HUES48 (cell line): ENCODE measurements at regions not wholly inside any gene's neighbourhood (a gene's known extent, or its start where the extent isn't known, plus 50 kb on each side); places are given as distances from the start of the nearest gene placed in this dataset.

Experiments used
- H3K27ac ChIP-seq: one replicate; pipeline ENCODE4 v1.7.0; 2013; ENCODE audit warnings: low read depth, low read length, inconsistent platforms
- H3K27me3 ChIP-seq: 2 replicates; pipeline ENCODE4 v1.6.1; 2013; ENCODE audit warnings: mild to moderate bottlenecking, low read length; ENCODE audit not compliant: control insufficient read depth, insufficient read depth
- H3K36me3 ChIP-seq: 2 replicates; pipeline ENCODE4 v1.6.1; 2013; ENCODE audit warnings: low read length; ENCODE audit not compliant: control insufficient read depth, insufficient read depth
- H3K4me1 ChIP-seq: 2 replicates; pipeline ENCODE4 v1.6.1; 2013; ENCODE audit warnings: mild to moderate bottlenecking, low read length; ENCODE audit not compliant: control insufficient read depth, insufficient read depth
- H3K4me3 ChIP-seq: 2 replicates; pipeline ENCODE4 v1.5.1; 2013; ENCODE audit warnings: mild to moderate bottlenecking, low read depth, low read length
- H3K9ac ChIP-seq: 2 replicates; pipeline ENCODE4 v1.6.1; 2013; ENCODE audit warnings: mild to moderate bottlenecking, low read depth, low read length, moderate library complexity
- H3K9me3 ChIP-seq: 2 replicates; pipeline ENCODE4 v1.6.1; 2013; ENCODE audit warnings: low read length; ENCODE audit not compliant: control insufficient read depth, insufficient read depth

- H3K9ac ChIP-seq = no peak overlapping the region
- no peaks in the 10 kb centered on the region for H3K27me3 ChIP-seq
- H3K9me3 ChIP-seq = no peaks in the 10 kb centered on the region
- no peak overlapping the region for H3K27ac ChIP-seq
- H3K4me3 ChIP-seq = no peak overlapping the region
- peaks cover 26% of the 10 kb centered on the region for H3K4me1 ChIP-seq
- no peaks in the 10 kb centered on the region for H3K36me3 ChIP-seq
Observed at GRCh38 chr4:15148691-15149090, 146.4 kb downstream of the CPEB2 start.

GRCh38 chr4:15149234-15149838, 147.1 kb downstream of the CPEB2 start:
- no peaks in the 10 kb centered on the region for H3K36me3 ChIP-seq
- no peak overlapping the region for H3K4me3 ChIP-seq
- peak overlapping the region; percentile 26; the same call in 1 of the 2 replicates for H3K9ac ChIP-seq
- no peaks in the 10 kb centered on the region for H3K9me3 ChIP-seq
- H3K4me1 ChIP-seq = peaks cover 26% of the 10 kb centered on the region
- peak overlapping the region; percentile 44 for H3K27ac ChIP-seq
- H3K27me3 ChIP-seq = no peaks in the 10 kb centered on the region

- no peak overlapping the region for H3K4me3 ChIP-seq
- no peaks in the 10 kb centered on the region for H3K27me3 ChIP-seq
- no peaks in the 10 kb centered on the region for H3K36me3 ChIP-seq
- H3K9me3 ChIP-seq = no peaks in the 10 kb centered on the region
- H3K9ac ChIP-seq = peak overlapping the region; percentile 26; the same call in 1 of the 2 replicates
- H3K4me1 ChIP-seq = peaks cover 21% of the 10 kb centered on the region
- peak overlapping the region; percentile 44 for H3K27ac ChIP-seq
Observed at GRCh38 chr4:15149839-15150592, 147.7 kb downstream of the CPEB2 start.

- Histone ChIP-seq H3K36me3 (no peaks in the 10 kb centered on the region), H3K27ac (no peak overlapping the region)
Observed at GRCh38 chr4:15150631-15151030, 148.3 kb downstream of the CPEB2 start.

GRCh38 chr4:15151033-15151432, 148.8 kb downstream of the CPEB2 start:
- H3K27ac ChIP-seq = no peak overlapping the region
- H3K27me3 ChIP-seq = no peaks in the 10 kb centered on the region
- no peaks in the 10 kb centered on the region for H3K36me3 ChIP-seq
- H3K4me1 ChIP-seq = peaks cover 21% of the 10 kb centered on the region
- H3K4me3 ChIP-seq = no peak overlapping the region
- no peak overlapping the region for H3K9ac ChIP-seq
- no peaks in the 10 kb centered on the region for H3K9me3 ChIP-seq

More at GRCh38 chr4:15150631-15151030, 148.3 kb downstream of the CPEB2 start:
- no peak overlapping the region for H3K9ac ChIP-seq
- no peak overlapping the region for H3K4me3 ChIP-seq
- H3K4me1 ChIP-seq = peaks cover 21% of the 10 kb centered on the region
- no peaks in the 10 kb centered on the region for H3K27me3 ChIP-seq
- H3K9me3 ChIP-seq = no peaks in the 10 kb centered on the region

- H3K27ac ChIP-seq = no peak overlapping the region
- H3K4me1 ChIP-seq = peaks cover 23% of the 10 kb centered on the region
- no peak overlapping the region for H3K4me3 ChIP-seq
- H3K9ac ChIP-seq = no peak overlapping the region
- no peaks in the 10 kb centered on the region for H3K27me3 ChIP-seq
- H3K36me3 ChIP-seq = no peaks in the 10 kb centered on the region
- no peaks in the 10 kb centered on the region for H3K9me3 ChIP-seq
Observed at GRCh38 chr4:15153662-15154061, 151.4 kb downstream of the CPEB2 start.

GRCh38 chr4:15158406-15159091, 156.3 kb downstream of the CPEB2 start:
- no peaks in the 10 kb centered on the region for H3K36me3 ChIP-seq
- no peak overlapping the region for H3K4me3 ChIP-seq
- no peaks in the 10 kb centered on the region for H3K27me3 ChIP-seq
- no peak overlapping the region for H3K9ac ChIP-seq
- H3K4me1 ChIP-seq = peaks cover 44% of the 10 kb centered on the region
- peak overlapping the region; percentile 91 for H3K27ac ChIP-seq
- no peaks in the 10 kb centered on the region for H3K9me3 ChIP-seq

- Histone ChIP-seq H3K4me1 (peaks cover 44% of the 10 kb centered on the region), H3K9me3 (no peaks in the 10 kb centered on the region), H3K27ac (peak overlapping the region; percentile 91), H3K4me3 (no peak overlapping the region), H3K36me3 (no peaks in the 10 kb centered on the region), H3K9ac (no peak overlapping the region), H3K27me3 (no peaks in the 10 kb centered on the region)
Observed at GRCh38 chr4:15159477-15160019, 157.3 kb downstream of the CPEB2 start.

GRCh38 chr4:15161439-15161838, 159.2 kb downstream of the CPEB2 start:
- Histone ChIP-seq H3K36me3 (no peaks in the 10 kb centered on the region), H3K27ac (peak overlapping the region; percentile 86), H3K27me3 (no peaks in the 10 kb centered on the region), H3K9ac (no peak overlapping the region), H3K4me1 (peaks cover 44% of the 10 kb centered on the region), H3K4me3 (no peak overlapping the region), H3K9me3 (no peaks in the 10 kb centered on the region)

- peak overlapping the region; percentile 22; the same call in 1 of the 2 replicates for H3K4me3 ChIP-seq
- H3K4me1 ChIP-seq = peaks cover 44% of the 10 kb centered on the region
- no peaks in the 10 kb centered on the region for H3K27me3 ChIP-seq
- H3K27ac ChIP-seq = peak overlapping the region; percentile 86
- H3K9me3 ChIP-seq = no peaks in the 10 kb centered on the region
- H3K36me3 ChIP-seq = no peaks in the 10 kb centered on the region
- no peak overlapping the region for H3K9ac ChIP-seq
Observed at GRCh38 chr4:15162046-15162445, 159.8 kb downstream of the CPEB2 start.
